Activated B cell treated with CpG ODN at 0.5 μM for 24 hours (primary cell): ENCODE measurements at regions not wholly inside any gene's neighbourhood (a gene's known extent, or its start where the extent isn't known, plus 50 kb on each side); places are given as distances from the start of the nearest gene placed in this dataset.

ENCODE experiments used
- ATAC-seq: fragments of 200-7000 bp; cut with Tn5 transposase; one replicate; pipeline ENCODE4 v1.10.0; 2021; ENCODE audit warnings: low read depth, mild to moderate bottlenecking, moderate library complexity
- CTCF ChIA-PET: fragments of 350-600 bp; sonication (Branson Sonifier 250); formaldehyde crosslinking; loops from one replicate; lab custom pipeline; 2021; ENCODE audit warnings: antibody characterized with exemption; lab: Charles Lee
- POLR2A ChIA-PET: fragments of 350-600 bp; sonication (Branson Sonifier 250); formaldehyde crosslinking; loops from one replicate; lab custom pipeline; 2021; ENCODE audit warnings: antibody characterized with exemption; lab: Charles Lee
- DNase-seq: peaks from one replicate; pipeline ENCODE4 v3.0.0; 2022
- H3K27ac Mint-ChIP-seq: one replicate; pipeline ENCODE4 v1.8.0; 2020; ENCODE audit warnings: mixed read lengths
- H3K27me3 Mint-ChIP-seq: one replicate; pipeline ENCODE4 v1.8.0; 2021; ENCODE audit warnings: mixed read lengths
- H3K36me3 Mint-ChIP-seq: one replicate; pipeline ENCODE4 v1.8.0; 2021; ENCODE audit warnings: low read depth, mixed read lengths
- H3K4me1 Mint-ChIP-seq: one replicate; pipeline ENCODE4 v1.8.0; 2021; ENCODE audit warnings: mixed read lengths
- H3K4me3 Mint-ChIP-seq: one replicate; pipeline ENCODE4 v1.8.0; 2020; ENCODE audit warnings: mild to moderate bottlenecking, mixed read lengths
- H3K9me3 Mint-ChIP-seq: one replicate; pipeline ENCODE4 v1.8.0; 2020; ENCODE audit warnings: mixed read lengths
- CTCF ChIP-seq: fragments of 200-600 bp; IDR thresholded peaks from one replicate; pipeline ENCODE4 v1.8.0; 2022; ENCODE audit warnings: antibody characterized with exemption, mild to moderate bottlenecking
- intact Hi-C: fragments of 100-400 bp; cut with micrococcal nuclease; formaldehyde crosslinking; loops from one replicate; pipeline ENCODE4 v1.15.1; 2024

- Mint-ChIP-seq H3K36me3 (no peaks in the 10 kb centered on the region), H3K27me3 (no peaks in the 10 kb centered on the region), H3K9me3 (peaks cover 5% of the 10 kb centered on the region), H3K4me1 (no peaks in the 10 kb centered on the region), H3K27ac (no peak overlapping the region), H3K4me3 (no peak overlapping the region)
- intact Hi-C loops = no loop called here
- ChIA-PET CTCF (no interaction called here), POLR2A (no interaction called here)
- no peak for TF ChIP-seq CTCF
- DNase-seq (no peak), ATAC-seq (no peak)
These were observed 125.0 kb upstream of the EGLN3 start for GRCh38 chr14:34075826-34076225.

GRCh38 chr14:34075042-34075744, 124.3 kb upstream of the EGLN3 start:
- Mint-ChIP-seq H3K4me1 (no peaks in the 10 kb centered on the region), H3K9me3 (peaks cover 5% of the 10 kb centered on the region), H3K36me3 (no peaks in the 10 kb centered on the region), H3K27ac (no peak overlapping the region), H3K27me3 (no peaks in the 10 kb centered on the region), H3K4me3 (no peak overlapping the region)
- DNase-seq (no peak), ATAC-seq (no peak)
- ChIA-PET POLR2A (no interaction called here), CTCF (no interaction called here)
- no peak for TF ChIP-seq CTCF
- intact Hi-C loops = no loop called here

- Mint-ChIP-seq H3K9me3 (peaks cover 5% of the 10 kb centered on the region), H3K27ac (no peak overlapping the region), H3K27me3 (no peaks in the 10 kb centered on the region), H3K36me3 (no peaks in the 10 kb centered on the region), H3K4me1 (no peaks in the 10 kb centered on the region), H3K4me3 (no peak overlapping the region)
- ChIA-PET POLR2A (no interaction called here), CTCF (no interaction called here)
- intact Hi-C loops = no loop called here
- ATAC-seq (no peak), DNase-seq (no peak)
- TF ChIP-seq CTCF = no peak
These were observed 122.0 kb upstream of the EGLN3 start for GRCh38 chr14:34072921-34073320.

GRCh38 chr14:34072401-34072800, 121.5 kb upstream of the EGLN3 start:
- H3K4me3 Mint-ChIP-seq = no peak overlapping the region
- H3K27me3 Mint-ChIP-seq = no peaks in the 10 kb centered on the region
- DNase-seq (no peak), ATAC-seq (no peak)
- H3K9me3 Mint-ChIP-seq = peaks cover 5% of the 10 kb centered on the region
- CTCF ChIA-PET = no interaction called here
- H3K4me1 Mint-ChIP-seq = no peaks in the 10 kb centered on the region
- H3K27ac Mint-ChIP-seq = no peak overlapping the region
- H3K36me3 Mint-ChIP-seq = no peaks in the 10 kb centered on the region
- intact Hi-C loops = no loop called here
- POLR2A ChIA-PET = no interaction called here
- no peak for TF ChIP-seq CTCF

- ATAC-seq = no peak
- Mint-ChIP-seq H3K4me3 (no peak overlapping the region), H3K9me3 (peaks cover 5% of the 10 kb centered on the region), H3K27me3 (no peaks in the 10 kb centered on the region), H3K27ac (no peak overlapping the region), H3K4me1 (no peaks in the 10 kb centered on the region), H3K36me3 (no peaks in the 10 kb centered on the region)
- intact Hi-C loops = no loop called here
- DNase-seq = no peak
- no peak for TF ChIP-seq CTCF
- ChIA-PET CTCF (no interaction called here), POLR2A (no interaction called here)
These were observed 120.1 kb upstream of the EGLN3 start for GRCh38 chr14:34070917-34071407.
